HL-60 (cell line): ENCODE measurements at regions not wholly inside any gene's neighbourhood (a gene's known extent, or its start where the extent isn't known, plus 50 kb on each side); places are given as distances from the start of the nearest gene placed in this dataset.

ENCODE experiments used
- CTCF ChIP-seq: IDR thresholded peaks from one replicate; pipeline ENCODE4 v1.5.1; 2011; ENCODE audit warnings: low read length, control low read depth, inconsistent platforms; ENCODE audit not compliant: insufficient read depth
- GABPA ChIP-seq: IDR thresholded peaks from 2 replicates; pipeline ENCODE4 v1.6.1; 2012; ENCODE audit warnings: low read depth
- POLR2AphosphoS5 ChIP-seq: IDR thresholded peaks from 2 replicates; pipeline ENCODE4 v1.6.1; 2012; ENCODE audit warnings: low read depth
- REST ChIP-seq: IDR thresholded peaks from 2 replicates; pipeline ENCODE4 v1.6.1; 2012; ENCODE audit warnings: low read depth; ENCODE audit not compliant: insufficient replicate concordance
- SPI1 ChIP-seq: IDR thresholded peaks from 2 replicates; pipeline ENCODE4 v1.6.1; 2012; ENCODE audit warnings: low read depth, mild to moderate bottlenecking, borderline replicate concordance

GRCh38 chr17:69709441-69709840, 294.9 kb downstream of the MAP2K6 start:
- TF ChIP-seq CTCF: no peak
- no peak for TF ChIP-seq POLR2AphosphoS5
- no peak for TF ChIP-seq GABPA
- no peak for TF ChIP-seq REST
- no peak for TF ChIP-seq SPI1
